Gastroesophageal sphincter (tissue), 3 donors: ENCODE measurements at regions not wholly inside any gene's neighbourhood (a gene's known extent, or its start where the extent isn't known, plus 50 kb on each side); places are given as distances from the start of the nearest gene placed in this dataset.
"Not testable (repeated sequence)": the region's sequence is repeated elsewhere in the genome, so short reads cannot be mapped to it uniquely, and the experiment has no call there.

Experiments
- POLR2A ChIP-seq, 2 donors: fragments of 450-650 bp; IDR thresholded peaks; one replicate each; pipeline ENCODE4 v1.6.1; 2017; ENCODE audit warnings: antibody characterized with exemption in 2 of 2, mild to moderate bottlenecking in 2 of 2, moderate library complexity in 1 of 2
- TF ChIP-seq, protein P1 (sequence below), 4 experiments: fragments of 200-600 bp in 2 of 4; fragments of 450-650 bp in 2 of 4; sonication (generic) in 1 of 4; IDR thresholded peaks; one replicate each; pipeline ENCODE4 v1.5.1; 2017 to 2019; ENCODE audit warnings: antibody characterized with exemption in 4 of 4, mild to moderate bottlenecking in 2 of 4, moderate library complexity in 2 of 4

GRCh38 chr20:30183124-30183523 is 1074.3 kb upstream of the DEFB115 start:
- not testable (repeated sequence) for TF ChIP-seq POLR2A (IDR thresholded peaks at IDR 0.05)
- TF ChIP-seq, protein P1, sequence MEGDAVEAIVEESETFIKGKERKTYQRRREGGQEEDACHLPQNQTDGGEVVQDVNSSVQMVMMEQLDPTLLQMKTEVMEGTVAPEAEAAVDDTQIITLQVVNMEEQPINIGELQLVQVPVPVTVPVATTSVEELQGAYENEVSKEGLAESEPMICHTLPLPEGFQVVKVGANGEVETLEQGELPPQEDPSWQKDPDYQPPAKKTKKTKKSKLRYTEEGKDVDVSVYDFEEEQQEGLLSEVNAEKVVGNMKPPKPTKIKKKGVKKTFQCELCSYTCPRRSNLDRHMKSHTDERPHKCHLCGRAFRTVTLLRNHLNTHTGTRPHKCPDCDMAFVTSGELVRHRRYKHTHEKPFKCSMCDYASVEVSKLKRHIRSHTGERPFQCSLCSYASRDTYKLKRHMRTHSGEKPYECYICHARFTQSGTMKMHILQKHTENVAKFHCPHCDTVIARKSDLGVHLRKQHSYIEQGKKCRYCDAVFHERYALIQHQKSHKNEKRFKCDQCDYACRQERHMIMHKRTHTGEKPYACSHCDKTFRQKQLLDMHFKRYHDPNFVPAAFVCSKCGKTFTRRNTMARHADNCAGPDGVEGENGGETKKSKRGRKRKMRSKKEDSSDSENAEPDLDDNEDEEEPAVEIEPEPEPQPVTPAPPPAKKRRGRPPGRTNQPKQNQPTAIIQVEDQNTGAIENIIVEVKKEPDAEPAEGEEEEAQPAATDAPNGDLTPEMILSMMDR (IDR thresholded peaks at IDR 0.05), result not testable (repeated sequence)
